SK-MEL-5 (cell line): ENCODE measurements at regions not wholly inside any gene's neighbourhood (a gene's known extent, or its start where the extent isn't known, plus 50 kb on each side); places are given as distances from the start of the nearest gene placed in this dataset.

Source experiments
- DNase-seq: peaks from one replicate; pipeline ENCODE4 v3.0.0-alpha.2; 2016; ENCODE audit warnings: low read depth, low spot score
- in situ Hi-C: cut with HindIII; loops from 2 replicates; pipeline ENCODE4 v1.10.0; 2016; ENCODE audit warnings: low sequenced_read_pairs, high pct_unique_total_duplicates, low pct_unique_long_range_greater_than_20kb

- no peak for DNase-seq
- in situ Hi-C loops: no loop called here
Measured at GRCh38 chr3:80097674-80098073, 329.9 kb upstream of the ROBO1 start.

- DNase-seq: no peak
- in situ Hi-C loops: no loop called here
Measured at GRCh38 chr3:80096909-80097308, 329.1 kb upstream of the ROBO1 start.

GRCh38 chr3:80094589-80094988 lies 326.8 kb upstream of the ROBO1 start:
- in situ Hi-C loops: no loop called here
- no peak for DNase-seq

- in situ Hi-C loops: no loop called here
- DNase-seq: no peak
Measured at GRCh38 chr3:80087767-80088166, 320.0 kb upstream of the ROBO1 start.

GRCh38 chr3:80086426-80086825 lies 318.6 kb upstream of the ROBO1 start:
- in situ Hi-C loops: no loop called here
- no peak for DNase-seq

GRCh38 chr3:80079886-80080285 lies 312.1 kb upstream of the ROBO1 start:
- in situ Hi-C loops: no loop called here
- no peak for DNase-seq

GRCh38 chr3:80068459-80068858 lies 300.7 kb upstream of the ROBO1 start:
- in situ Hi-C loops: no loop called here
- no peak for DNase-seq

- no peak for DNase-seq
- in situ Hi-C loops: no loop called here
Measured at GRCh38 chr3:80063535-80063934, 295.7 kb upstream of the ROBO1 start.

GRCh38 chr3:80060664-80061063 lies 292.9 kb upstream of the ROBO1 start:
- no peak for DNase-seq
- in situ Hi-C loops: no loop called here

- in situ Hi-C loops: no loop called here
- DNase-seq: no peak
Measured at GRCh38 chr3:80055306-80055705, 287.5 kb upstream of the ROBO1 start.

- in situ Hi-C loops: no loop called here
- DNase-seq: no peak
Measured at GRCh38 chr3:80052271-80052670, 284.5 kb upstream of the ROBO1 start.

- in situ Hi-C loops: no loop called here
- DNase-seq: peak; percentile 17
Measured at GRCh38 chr3:80051602-80051962, 283.8 kb upstream of the ROBO1 start.

- no peak for DNase-seq
- in situ Hi-C loops: no loop called here
Measured at GRCh38 chr3:80050826-80051601, 283.2 kb upstream of the ROBO1 start.

- no peak for DNase-seq
- in situ Hi-C loops: no loop called here
Measured at GRCh38 chr3:80043226-80043625, 275.4 kb upstream of the ROBO1 start.

GRCh38 chr3:80040067-80040466 lies 272.3 kb upstream of the ROBO1 start:
- DNase-seq: no peak
- in situ Hi-C loops: no loop called here

- in situ Hi-C loops: no loop called here
- DNase-seq: no peak
Measured at GRCh38 chr3:80036176-80036575, 268.4 kb upstream of the ROBO1 start.

GRCh38 chr3:80035021-80035420 lies 267.2 kb upstream of the ROBO1 start:
- in situ Hi-C loops: no loop called here
- no peak for DNase-seq

- no peak for DNase-seq
- in situ Hi-C loops: no loop called here
Measured at GRCh38 chr3:80023010-80023409, 255.2 kb upstream of the ROBO1 start.

GRCh38 chr3:80018375-80018774 lies 250.6 kb upstream of the ROBO1 start:
- in situ Hi-C loops: no loop called here
- no peak for DNase-seq

- in situ Hi-C loops: no loop called here
- DNase-seq: no peak
Measured at GRCh38 chr3:80017369-80017768, 249.6 kb upstream of the ROBO1 start.
